Liver (tissue), 8 donors: ENCODE measurements at regions not wholly inside any gene's neighbourhood (a gene's known extent, or its start where the extent isn't known, plus 50 kb on each side); places are given as distances from the start of the nearest gene placed in this dataset.

ENCODE experiments used
- DNase-seq: peaks from one replicate; pipeline ENCODE4 v3.0.0-alpha.2; 2017; ENCODE audit warnings: low spot score
- H3K27ac ChIP-seq, 2 donors: one replicate each; pipeline ENCODE4 v1.7.0; 2013; ENCODE audit warnings: inconsistent platforms in 2 of 2, low read length in 2 of 2, control low read depth in 1 of 2, low read depth in 1 of 2, mild to moderate bottlenecking in 1 of 2
- H3K27me3 ChIP-seq, 4 donors: one replicate each; pipeline versions ENCODE4 v1.6.1 to v1.7.0; 2013; ENCODE audit warnings: low read length in 3 of 4, inconsistent platforms in 1 of 4, mild to moderate bottlenecking in 1 of 4, moderate library complexity in 1 of 4; ENCODE audit not compliant: control insufficient read depth in 4 of 4, insufficient read depth in 4 of 4
- H3K36me3 ChIP-seq, 4 donors: one replicate each; pipeline versions ENCODE4 v1.6.1 to v1.7.0; 2013; ENCODE audit warnings: low read length in 3 of 4, mild to moderate bottlenecking in 3 of 4, low read depth in 1 of 4, moderate library complexity in 1 of 4; ENCODE audit not compliant: control insufficient read depth in 4 of 4, insufficient read depth in 3 of 4
- H3K4me1 ChIP-seq, 4 donors: one replicate each; pipeline versions ENCODE4 v1.6.1 to v1.7.0; 2013; ENCODE audit warnings: low read length in 3 of 4, mild to moderate bottlenecking in 3 of 4, moderate library complexity in 1 of 4; ENCODE audit not compliant: control insufficient read depth in 4 of 4, insufficient read depth in 4 of 4
- H3K4me3 ChIP-seq, 3 donors: one replicate each; pipeline versions ENCODE4 v1.6.1 to v1.7.0; 2013; ENCODE audit warnings: low read length in 3 of 3, control low read depth in 1 of 3, low read depth in 1 of 3, mild to moderate bottlenecking in 1 of 3
- H3K9ac ChIP-seq, 2 donors: one replicate each; pipeline ENCODE4 v1.7.0; 2013; ENCODE audit warnings: low read length in 2 of 2, mild to moderate bottlenecking in 2 of 2, moderate library complexity in 2 of 2, control low read depth in 1 of 2, low read depth in 1 of 2
- H3K9me3 ChIP-seq, 4 donors: one replicate each; pipeline versions ENCODE4 v1.6.1 to v1.7.0; 2013; ENCODE audit warnings: low read length in 3 of 4; ENCODE audit not compliant: control insufficient read depth in 4 of 4
- ATF3 ChIP-seq: IDR thresholded peaks from 2 replicates; pipeline ENCODE4 v1.6.1; 2016; ENCODE audit warnings: antibody characterized with exemption
- CTCF ChIP-seq: fragments of 150-350 bp; IDR thresholded peaks from 2 replicates; pipeline ENCODE4 v1.5.1; 2017; ENCODE audit warnings: improper control_type of control experiment, low read depth, low read length; ENCODE audit not compliant: missing input control
- EGR1 ChIP-seq, 2 donors: IDR thresholded peaks; 2 replicates each; pipeline ENCODE4 v1.6.1; 2016 to 2018; ENCODE audit warnings: antibody characterized with exemption in 2 of 2, low read depth in 2 of 2
- FOXA1 ChIP-seq: IDR thresholded peaks from 2 replicates; pipeline ENCODE4 v1.6.1; 2016; ENCODE audit warnings: antibody characterized with exemption
- FOXA2 ChIP-seq: IDR thresholded peaks from 2 replicates; pipeline ENCODE4 v1.6.1; 2016; ENCODE audit warnings: antibody characterized with exemption
- GABPA ChIP-seq, 2 donors: IDR thresholded peaks in 1 of 2; conservative IDR thresholded peaks in 1 of 2; 2 replicates each; pipeline ENCODE4 v1.6.1; 2016; ENCODE audit warnings: antibody characterized with exemption in 2 of 2, mild to moderate bottlenecking in 1 of 2, moderate library complexity in 1 of 2
- HNF4A ChIP-seq, 2 donors: conservative IDR thresholded peaks; 2 replicates each; pipeline ENCODE4 v1.6.1; 2016; ENCODE audit warnings: antibody characterized with exemption in 2 of 2, mild to moderate bottlenecking in 2 of 2
- HNF4G ChIP-seq: IDR thresholded peaks from 2 replicates; pipeline ENCODE4 v1.6.1; 2016; ENCODE audit warnings: antibody characterized with exemption
- JUND ChIP-seq, 2 donors: IDR thresholded peaks; 2 replicates each; pipeline ENCODE4 v1.6.1; 2016; ENCODE audit warnings: antibody characterized with exemption in 2 of 2
- MAX ChIP-seq: IDR thresholded peaks from 2 replicates; pipeline ENCODE4 v1.6.1; 2016; ENCODE audit warnings: antibody characterized with exemption
- NR2F2 ChIP-seq: IDR thresholded peaks from 2 replicates; pipeline ENCODE4 v1.6.1; 2016; ENCODE audit warnings: antibody characterized with exemption
- RAD21 ChIP-seq, 2 donors: IDR thresholded peaks; 2 replicates each; pipeline ENCODE4 v1.6.1; 2016; ENCODE audit warnings: antibody characterized with exemption in 2 of 2, mild to moderate bottlenecking in 2 of 2
- RXRA ChIP-seq, 2 donors: IDR thresholded peaks; 2 replicates each; pipeline ENCODE4 v1.6.1; 2017 to 2018; ENCODE audit warnings: antibody characterized with exemption in 2 of 2, mild to moderate bottlenecking in 1 of 2
- SP1 ChIP-seq: IDR thresholded peaks from 2 replicates; pipeline ENCODE4 v1.6.1; 2018; ENCODE audit warnings: antibody characterized with exemption, mild to moderate bottlenecking
- TAF1 ChIP-seq: conservative IDR thresholded peaks from 2 replicates; pipeline ENCODE4 v1.6.1; 2016; ENCODE audit warnings: antibody characterized with exemption, mild to moderate bottlenecking
- YY1 ChIP-seq: IDR thresholded peaks from 2 replicates; pipeline ENCODE4 v1.6.1; 2016; ENCODE audit warnings: antibody characterized with exemption, mild to moderate bottlenecking
- ZBTB33 ChIP-seq: IDR thresholded peaks from 2 replicates; pipeline ENCODE4 v1.6.1; 2016; ENCODE audit warnings: antibody characterized with exemption
- WGBS: extraction: QIAGEN DNeasy Blood & Tissue Kit; methylation state at CpG from one replicate; pipeline ENCODE4 v1.1.7; 2013; 5-methylcytosine and 5-hydroxymethylcytosine counted together
- donor health status: healthy.
- donor health status: healthy.
- donor health status: healthy.
- donor health status: healthy.
- donor health status: healthy.

GRCh38 chr11:15745266-15745665 is 611.1 kb downstream of the SOX6 start:
- peaks cover 0 to 3% (median 0%) of the 10 kb centered on the region in 4 donors for H3K4me1 ChIP-seq
- no peak for DNase-seq
- H3K27me3 ChIP-seq = no peaks in the 10 kb centered on the region
- H3K27ac ChIP-seq = no peak overlapping the region
- TF ChIP-seq RXRA (IDR thresholded peaks at IDR 0.05) (no peak), GABPA (IDR thresholded peaks at IDR 0.05 in 1 of 2, conservative IDR thresholded peaks at IDR 0.05 in 1 of 2) (no peak)
- 96% methylated on average over 2 of the region's 2 CpGs for WGBS
- no peak overlapping the region for H3K9ac ChIP-seq
- H3K36me3 ChIP-seq = no peaks in the 10 kb centered on the region
- no peaks in the 10 kb centered on the region for H3K9me3 ChIP-seq
- no peak overlapping the region for H3K4me3 ChIP-seq

GRCh38 chr11:15747671-15748070 is 608.7 kb downstream of the SOX6 start:
- no peak overlapping the region for H3K9ac ChIP-seq
- no peak overlapping the region for H3K4me3 ChIP-seq
- peaks cover 0 to 3% (median 0%) of the 10 kb centered on the region in 4 donors for H3K4me1 ChIP-seq
- no peak for DNase-seq
- no peaks in the 10 kb centered on the region for H3K27me3 ChIP-seq
- H3K27ac ChIP-seq = no peak overlapping the region
- no peaks in the 10 kb centered on the region for H3K9me3 ChIP-seq
- H3K36me3 ChIP-seq = no peaks in the 10 kb centered on the region
- TF ChIP-seq SP1 (no peak), ATF3 (no peak), JUND (IDR thresholded peaks at IDR 0.05) (no peak), HNF4G (no peak), ZBTB33 (no peak), FOXA1 (no peak), MAX (no peak), RAD21 (IDR thresholded peaks at IDR 0.05) (no peak), CTCF (no peak), HNF4A (conservative IDR thresholded peaks at IDR 0.05) (no peak), GABPA (IDR thresholded peaks at IDR 0.05 in 1 of 2, conservative IDR thresholded peaks at IDR 0.05 in 1 of 2) (no peak), YY1 (no peak), TAF1 (no peak), FOXA2 (no peak), EGR1 (IDR thresholded peaks at IDR 0.05; ENCODE audit: low read depth in 2 of 2) (no peak), NR2F2 (no peak), RXRA (IDR thresholded peaks at IDR 0.05) (no peak)
- WGBS = 79% methylated on average over 2 of the region's 2 CpGs

GRCh38 chr11:15748132-15748531 is 608.2 kb downstream of the SOX6 start:
- H3K4me1 ChIP-seq = no peaks in the 10 kb centered on the region
- H3K9ac ChIP-seq = no peak overlapping the region
- no peak overlapping the region for H3K4me3 ChIP-seq
- no peaks in the 10 kb centered on the region for H3K36me3 ChIP-seq
- no peak for TF ChIP-seq RAD21 (IDR thresholded peaks at IDR 0.05)
- no peak for TF ChIP-seq TAF1
- no peak for TF ChIP-seq HNF4A (conservative IDR thresholded peaks at IDR 0.05)
- no peak for TF ChIP-seq JUND (IDR thresholded peaks at IDR 0.05)
- no peak for TF ChIP-seq MAX
- no peak for TF ChIP-seq NR2F2
- TF ChIP-seq EGR1 (IDR thresholded peaks at IDR 0.05; ENCODE audit: low read depth in 2 of 2) = no peak
- TF ChIP-seq FOXA2 = no peak
- no peak for TF ChIP-seq ATF3
- TF ChIP-seq FOXA1 = no peak
- DNase-seq = no peak
- H3K27ac ChIP-seq = no peak overlapping the region
- H3K9me3 ChIP-seq = no peaks in the 10 kb centered on the region
- no peaks in the 10 kb centered on the region for H3K27me3 ChIP-seq
